NCI-H2196 (cell line): ENCODE measurements at regions not wholly inside any gene's neighbourhood (a gene's known extent, or its start where the extent isn't known, plus 50 kb on each side); places are given as distances from the start of the nearest gene placed in this dataset.

Experiments
- DNase-seq: peaks from one replicate; lab custom pipeline; 2025; ENCODE audit not compliant: unreplicated experiment; lab: John Stamatoyannopoulos, UW

GRCh38 chr6:19312241-19312978 is 524.8 kb upstream of the ID4 start:
- no peak for DNase-seq

- DNase-seq = peak; percentile 24
These were observed 519.7 kb upstream of the ID4 start for GRCh38 chr6:19317431-19317986.

DNA sequence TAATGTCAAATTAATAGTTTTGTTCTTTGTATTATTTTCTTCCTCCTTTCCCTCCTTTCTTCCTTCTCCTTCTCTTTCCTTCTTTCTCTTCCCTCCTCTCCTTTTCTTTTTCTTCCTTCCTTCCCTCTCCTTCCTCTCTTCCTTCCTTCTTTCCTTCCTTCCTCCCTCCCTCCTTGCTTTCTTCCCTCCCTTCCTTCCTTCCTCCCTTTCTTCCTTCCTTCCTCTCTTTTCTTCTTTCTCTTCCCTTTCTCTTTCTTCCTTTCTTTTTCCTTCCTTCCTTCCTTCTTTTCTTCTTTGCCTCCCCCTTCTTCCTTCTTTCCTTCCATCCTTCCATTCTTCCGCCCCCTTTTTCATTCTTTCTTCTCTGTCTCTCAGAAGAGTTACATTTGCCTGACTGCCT is 518.2 kb upstream of the ID4 start:
- no peak for DNase-seq

DNA sequence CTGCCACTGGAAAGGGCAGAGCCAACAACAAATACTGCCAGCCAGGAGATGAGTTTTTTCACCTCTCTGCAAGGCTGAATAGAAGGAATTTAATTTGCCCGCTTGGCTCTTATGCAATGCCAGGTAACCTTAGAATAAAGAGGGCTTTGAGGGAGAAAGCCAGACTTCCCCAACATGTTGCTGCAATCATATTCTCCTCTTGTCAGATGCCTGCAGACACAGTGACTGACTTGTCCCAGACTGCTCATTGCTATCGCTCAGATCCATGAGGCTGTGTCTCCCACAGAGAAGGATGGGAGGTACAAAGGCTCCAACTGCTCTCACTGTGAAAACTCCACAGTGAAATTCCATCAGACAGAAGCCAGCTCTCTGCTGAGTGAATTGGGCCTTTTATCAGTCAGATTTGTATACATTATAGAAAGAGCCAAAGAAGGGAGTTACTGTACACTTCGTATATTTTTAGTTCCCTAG is 517.0 kb upstream of the ID4 start:
- no peak for DNase-seq

- DNase-seq = no peak
These were observed 514.3 kb upstream of the ID4 start for GRCh38 chr6:19322691-19323485.

- no peak for DNase-seq
These were observed 512.8 kb upstream of the ID4 start for GRCh38 chr6:19324376-19324775.

DNA sequence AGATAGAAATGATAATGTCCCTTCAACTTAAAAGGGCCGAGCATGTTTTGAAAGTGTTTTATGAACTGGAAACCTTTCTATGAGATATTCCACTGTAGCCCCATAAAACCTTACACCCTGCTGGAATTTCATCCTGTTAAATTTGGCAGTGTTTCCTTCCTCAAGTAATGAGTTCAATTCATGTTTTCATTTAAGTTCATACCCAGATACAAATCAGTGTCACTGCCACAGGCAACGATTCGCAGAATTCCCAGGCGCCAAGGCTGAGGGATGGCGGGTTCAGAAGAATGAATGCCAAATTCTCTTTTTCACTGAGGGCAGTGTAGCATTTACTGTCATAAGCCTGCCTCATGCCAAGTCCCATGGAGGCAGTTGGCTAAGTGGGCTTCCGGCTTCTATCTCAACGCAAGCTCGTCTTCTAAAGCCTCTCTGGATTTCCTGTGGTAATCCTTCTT is 511.8 kb upstream of the ID4 start:
- DNase-seq = peak; percentile 41

- DNase-seq = no peak
These were observed 509.9 kb upstream of the ID4 start for GRCh38 chr6:19327241-19327640.

DNA sequence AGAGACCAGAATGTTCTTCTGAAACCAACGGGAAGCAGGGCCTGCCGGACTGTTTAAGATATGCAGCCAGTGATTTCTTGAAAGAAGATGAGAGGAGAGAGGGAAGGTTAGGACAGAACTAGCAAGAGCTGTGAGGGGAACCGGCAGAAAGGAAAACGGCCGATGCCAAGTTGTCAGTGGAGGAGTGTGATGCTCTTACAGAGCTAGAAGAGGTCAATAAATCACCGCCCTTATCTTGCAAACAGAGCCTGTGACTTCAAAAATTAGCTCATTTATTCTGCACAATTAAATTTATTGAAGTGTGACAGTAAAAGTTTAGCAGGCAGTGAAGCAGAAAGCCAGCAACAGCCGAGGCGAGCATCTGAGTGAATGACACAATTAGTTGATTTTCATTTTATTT is 509.5 kb upstream of the ID4 start:
- no peak for DNase-seq

DNA sequence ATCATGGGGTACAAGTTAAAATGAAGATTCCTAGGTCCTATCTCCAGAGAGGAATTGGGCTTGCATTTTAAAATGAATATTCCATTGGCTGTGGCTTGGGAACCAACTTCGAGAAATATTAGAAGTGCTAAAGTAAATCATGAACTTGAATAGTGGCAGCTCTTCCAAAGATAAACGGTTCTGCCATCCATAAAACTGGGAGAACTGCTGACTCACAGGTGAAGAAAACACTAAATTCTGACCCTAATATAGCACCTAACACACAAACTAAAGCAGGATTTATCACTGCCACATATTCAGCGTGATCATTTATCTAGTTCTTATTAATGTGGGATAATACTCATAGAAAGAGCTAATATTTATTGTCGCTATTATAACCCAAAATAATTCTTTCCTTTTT is 508.1 kb upstream of the ID4 start:
- DNase-seq = no peak

- DNase-seq = no peak
These were observed 506.1 kb upstream of the ID4 start for GRCh38 chr6:19331089-19331488.

- DNase-seq = no peak
These were observed 504.2 kb upstream of the ID4 start for GRCh38 chr6:19332806-19333460.

- no peak for DNase-seq
These were observed 503.2 kb upstream of the ID4 start for GRCh38 chr6:19333936-19334335.

DNA sequence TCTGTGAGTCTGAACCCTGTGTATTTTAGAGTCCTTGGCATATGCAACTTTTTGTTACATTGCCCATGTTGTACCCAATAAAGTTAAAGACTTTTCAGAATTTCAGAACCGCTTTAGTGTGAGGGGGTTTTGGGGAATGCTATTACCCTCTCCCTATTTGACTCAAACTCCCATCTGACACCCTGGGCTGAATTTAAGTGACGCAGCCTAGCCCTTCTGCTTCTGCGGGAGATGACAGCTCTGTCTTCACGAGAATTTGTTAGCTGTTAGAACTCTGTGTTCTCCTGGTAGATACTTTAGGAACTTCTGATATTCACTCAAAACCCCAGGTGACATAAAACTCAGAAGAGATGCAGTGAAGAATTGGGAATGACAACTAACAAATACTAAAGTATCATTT is 500.6 kb upstream of the ID4 start:
- DNase-seq = no peak

DNA sequence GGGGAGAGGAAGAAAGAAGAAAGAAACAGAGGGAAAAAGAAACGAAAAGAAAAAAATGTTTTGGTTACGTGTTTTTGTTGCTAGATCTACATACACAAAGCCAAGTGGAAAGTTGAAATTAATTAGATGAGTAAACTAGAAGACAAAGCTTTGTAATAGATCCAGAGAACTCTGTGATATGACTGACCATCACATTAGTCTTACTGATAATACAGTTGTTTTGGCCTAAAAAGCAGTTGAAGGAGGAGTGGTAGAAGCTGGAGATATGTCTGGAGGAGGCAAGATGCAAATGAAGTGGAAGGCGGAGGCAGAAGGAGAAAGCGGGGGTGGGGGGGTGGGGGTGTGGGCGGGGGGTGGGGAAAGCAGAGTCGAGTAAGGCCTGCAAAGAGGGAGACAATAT is 500.1 kb upstream of the ID4 start:
- DNase-seq = no peak

DNA sequence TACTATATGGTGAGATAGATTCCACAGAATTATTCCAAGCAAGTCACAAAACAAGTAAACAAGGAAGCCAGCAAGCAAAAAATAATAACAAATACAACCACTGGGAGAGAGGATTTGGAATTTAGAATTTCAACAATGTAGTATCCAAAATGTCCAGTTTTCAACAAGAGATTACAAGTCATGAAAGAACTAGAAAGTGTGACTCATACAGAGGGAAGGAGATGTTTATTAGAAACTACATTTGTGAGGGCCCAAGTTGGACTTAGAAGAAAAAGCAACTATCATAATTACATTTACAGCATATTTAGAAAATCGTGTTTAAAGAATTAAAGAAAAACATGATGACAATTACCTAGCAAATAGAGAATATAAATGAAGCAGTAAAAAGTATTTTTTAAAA is 494.6 kb upstream of the ID4 start:
- no peak for DNase-seq

- DNase-seq = no peak
These were observed 487.7 kb upstream of the ID4 start for GRCh38 chr6:19349429-19349828.

- no peak for DNase-seq
These were observed 483.0 kb upstream of the ID4 start for GRCh38 chr6:19354181-19354580.

DNA sequence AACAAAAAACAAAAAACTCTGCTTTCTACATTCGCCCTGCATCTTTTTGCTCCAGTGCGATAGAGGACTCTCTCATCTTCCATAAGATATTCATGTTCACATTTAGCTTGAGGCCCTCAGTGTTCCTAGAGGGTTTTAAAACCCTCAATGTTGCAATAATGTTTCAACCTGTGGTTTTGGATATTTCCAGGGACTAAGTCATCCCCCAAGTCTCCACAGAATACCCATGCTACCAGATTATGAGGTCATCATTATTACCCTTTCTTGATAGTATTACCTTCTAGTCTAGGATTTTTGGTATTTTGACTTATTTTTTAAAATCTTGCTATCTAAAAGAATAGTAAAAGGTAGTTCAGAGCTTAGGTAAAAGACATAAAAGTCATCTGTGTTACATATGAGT is 480.5 kb upstream of the ID4 start:
- DNase-seq = no peak

DNA sequence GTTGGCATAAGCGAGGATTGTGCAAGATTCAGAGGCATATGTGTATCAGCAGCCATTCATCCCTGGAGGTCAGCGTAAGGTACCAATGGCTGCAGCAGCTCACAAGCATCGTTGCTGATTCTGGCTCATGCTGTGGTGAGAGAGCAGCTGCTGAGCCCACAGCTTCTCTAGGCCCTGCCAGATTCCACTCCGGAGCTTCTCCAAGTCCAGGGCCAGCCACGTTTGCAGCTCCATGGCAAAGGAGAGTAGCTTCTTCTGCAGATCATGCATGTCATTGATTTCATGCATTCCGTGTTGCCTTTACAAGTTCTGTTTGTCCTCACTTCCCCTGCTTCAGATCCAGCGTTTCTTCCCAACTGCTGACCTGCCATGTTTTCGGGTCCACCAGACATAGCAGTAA is 474.8 kb upstream of the ID4 start:
- DNase-seq = no peak

DNA sequence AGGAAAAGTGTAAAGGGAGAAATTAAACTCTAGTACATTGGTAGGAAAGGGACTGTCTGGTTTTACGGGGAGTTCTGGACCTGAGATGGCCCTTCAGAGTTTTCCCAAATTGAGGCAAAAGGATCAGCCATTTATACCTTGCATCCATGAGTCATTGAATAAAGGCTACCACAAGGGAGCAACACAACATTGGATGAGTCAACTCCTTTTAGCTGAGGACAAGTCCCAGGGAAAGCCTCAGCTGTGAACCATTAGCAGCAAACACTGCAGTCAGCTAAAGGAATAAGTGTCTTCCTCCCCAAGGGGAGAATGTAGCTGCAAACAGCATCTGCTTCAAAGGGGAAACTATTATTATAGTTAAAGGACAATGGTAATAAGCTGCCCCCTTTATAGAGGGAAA is 468.7 kb upstream of the ID4 start:
- DNase-seq = no peak

DNA sequence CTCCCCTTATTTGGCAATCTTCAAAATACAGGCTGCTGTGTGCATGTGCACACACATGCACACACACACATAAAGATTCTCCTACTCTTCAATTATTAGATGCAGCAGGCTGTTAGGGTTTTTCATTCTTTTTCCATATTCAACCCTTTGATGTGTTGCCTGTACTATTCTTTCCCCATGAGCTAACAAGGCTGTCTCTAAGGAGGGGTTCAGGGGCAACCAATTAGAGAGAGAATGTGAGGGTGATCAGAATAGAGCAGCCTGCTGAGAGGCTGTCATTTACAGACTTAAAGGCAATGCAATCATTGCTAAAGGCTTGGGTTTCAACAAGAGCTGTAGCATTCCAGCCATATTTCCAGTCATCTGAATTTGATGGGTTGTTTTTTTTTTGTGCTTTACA is 467.4 kb upstream of the ID4 start:
- no peak for DNase-seq
